ENCODE measurements at regions not wholly inside any gene's neighbourhood (a gene's known extent, or its start where the extent isn't known, plus 50 kb on each side); places are given as distances from the start of the nearest gene placed in this dataset.
"Not testable (repeated sequence)": the region's sequence is repeated elsewhere in the genome, so short reads cannot be mapped to it uniquely, and the experiment has no call there.

DNA sequence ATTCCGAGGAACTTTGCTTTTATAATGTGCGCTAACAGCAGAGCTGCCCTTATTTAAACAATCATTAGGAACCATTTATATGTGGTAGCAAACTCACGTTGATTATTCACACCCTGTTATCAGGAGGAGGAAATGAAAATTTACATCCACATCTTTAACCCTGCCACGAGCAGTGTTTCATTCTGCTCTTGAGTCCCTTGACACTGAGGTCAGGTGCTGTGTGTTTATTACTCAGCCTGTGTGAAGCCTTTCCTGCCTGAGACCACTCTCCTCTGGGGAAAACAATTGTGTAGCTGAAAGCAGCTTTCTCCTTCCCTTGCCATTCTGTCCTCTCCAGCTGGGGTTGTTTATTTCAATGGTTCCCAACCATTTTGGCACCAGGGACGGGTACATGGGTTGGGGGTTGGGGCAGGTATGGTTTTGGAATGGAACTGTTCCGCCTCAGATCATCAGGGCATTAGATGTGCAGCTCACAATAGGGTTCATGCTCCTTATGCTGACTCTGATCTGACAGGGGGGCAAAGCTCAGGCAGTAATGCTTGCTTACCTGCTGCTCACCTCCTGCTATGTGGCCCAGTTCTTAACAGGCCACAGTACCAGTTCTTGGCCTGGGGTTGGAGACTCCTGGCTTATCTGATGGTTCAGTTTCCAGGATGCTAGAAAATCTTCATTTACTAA lies 651.1 kb downstream of the TDRD15 start:
- no peak overlapping the region for H3K9ac ChIP-seq (ENCODE audit: low read length)
- H3K4me3 ChIP-seq (ENCODE audit: low read depth, low read length): no peak overlapping the region
- H3K36me3 ChIP-seq (ENCODE audit: control insufficient read depth, insufficient read depth, low read length): no peaks in the 10 kb centered on the region
- H3K27me3 ChIP-seq (ENCODE audit: control insufficient read depth, insufficient read depth, low read length): no peaks in the 10 kb centered on the region
- H3K4me1 ChIP-seq (ENCODE audit: control insufficient read depth, insufficient read depth, low read length): no peaks in the 10 kb centered on the region
- H3K27ac ChIP-seq (ENCODE audit: low read depth, low read length): no peak overlapping the region
- no peaks in the 10 kb centered on the region for H3K9me3 ChIP-seq (ENCODE audit: control insufficient read depth, insufficient read depth, low read depth, low read length)

DNA sequence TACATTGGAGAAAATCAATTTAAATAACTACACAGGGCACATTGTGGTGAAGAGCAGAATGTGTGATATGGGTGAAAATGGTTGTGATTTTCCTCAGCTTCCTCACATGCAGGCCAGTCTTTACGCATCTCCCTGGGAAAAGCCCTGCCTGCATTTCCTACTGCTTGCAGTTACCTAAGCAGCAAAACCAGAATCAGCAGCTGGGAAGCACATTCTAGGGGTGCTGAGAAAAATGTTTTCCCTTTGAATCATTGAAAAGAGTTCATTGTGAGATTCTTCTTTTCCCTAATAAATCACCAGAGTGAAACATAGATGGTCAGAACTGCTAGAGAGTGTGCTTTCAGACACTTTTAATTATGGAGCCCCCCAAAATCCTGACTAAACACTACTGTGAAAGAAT lies 656.0 kb downstream of the TDRD15 start:
- Histone ChIP-seq H3K4me3 (ENCODE audit: low read depth, low read length) (no peak overlapping the region), H3K4me1 (ENCODE audit: control insufficient read depth, insufficient read depth, low read length) (no peaks in the 10 kb centered on the region), H3K9me3 (ENCODE audit: control insufficient read depth, insufficient read depth, low read depth, low read length) (no peaks in the 10 kb centered on the region), H3K27me3 (ENCODE audit: control insufficient read depth, insufficient read depth, low read length) (no peaks in the 10 kb centered on the region), H3K9ac (ENCODE audit: low read length) (no peak overlapping the region), H3K36me3 (ENCODE audit: control insufficient read depth, insufficient read depth, low read length) (no peaks in the 10 kb centered on the region), H3K27ac (ENCODE audit: low read depth, low read length) (no peak overlapping the region)

GRCh38 chr2:21781962-21782361 lies 658.2 kb downstream of the TDRD15 start:
- Histone ChIP-seq H3K9ac (ENCODE audit: low read length) (no peak overlapping the region), H3K36me3 (ENCODE audit: control insufficient read depth, insufficient read depth, low read length) (no peaks in the 10 kb centered on the region), H3K4me1 (ENCODE audit: control insufficient read depth, insufficient read depth, low read length) (no peaks in the 10 kb centered on the region), H3K27ac (ENCODE audit: low read depth, low read length) (no peak overlapping the region), H3K9me3 (ENCODE audit: control insufficient read depth, insufficient read depth, low read depth, low read length) (no peaks in the 10 kb centered on the region), H3K4me3 (ENCODE audit: low read depth, low read length) (no peak overlapping the region), H3K27me3 (ENCODE audit: control insufficient read depth, insufficient read depth, low read length) (no peaks in the 10 kb centered on the region)

DNA sequence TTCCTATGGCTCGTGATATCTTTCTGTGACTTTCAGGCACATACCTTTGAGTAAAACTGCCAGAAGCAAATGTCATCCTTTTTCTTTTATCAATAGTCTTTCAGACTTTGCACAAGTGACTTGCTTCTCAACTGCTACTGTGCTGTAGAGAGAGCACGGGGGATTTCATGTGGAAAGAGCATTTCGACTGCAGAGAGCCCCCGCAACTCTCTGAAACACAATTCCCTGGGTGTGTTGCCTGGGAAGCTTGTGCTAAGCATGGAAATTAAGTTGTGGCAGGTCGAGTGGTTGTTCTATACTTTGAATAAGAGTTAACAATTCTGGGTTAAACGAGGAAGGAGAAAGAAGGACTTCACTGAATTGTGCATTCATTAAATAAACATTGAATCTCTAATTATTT lies 659.1 kb downstream of the TDRD15 start:
- Histone ChIP-seq H3K36me3 (ENCODE audit: control insufficient read depth, insufficient read depth, low read length) (no peaks in the 10 kb centered on the region), H3K27me3 (ENCODE audit: control insufficient read depth, insufficient read depth, low read length) (no peaks in the 10 kb centered on the region), H3K4me1 (ENCODE audit: control insufficient read depth, insufficient read depth, low read length) (no peaks in the 10 kb centered on the region), H3K9me3 (ENCODE audit: control insufficient read depth, insufficient read depth, low read depth, low read length) (no peaks in the 10 kb centered on the region), H3K9ac (ENCODE audit: low read length) (no peak overlapping the region), H3K27ac (ENCODE audit: low read depth, low read length) (no peak overlapping the region), H3K4me3 (ENCODE audit: low read depth, low read length) (no peak overlapping the region)

- Histone ChIP-seq H3K4me3 (ENCODE audit: low read depth, low read length) (no peak overlapping the region), H3K36me3 (ENCODE audit: control insufficient read depth, insufficient read depth, low read length) (no peaks in the 10 kb centered on the region), H3K27ac (ENCODE audit: low read depth, low read length) (no peak overlapping the region), H3K4me1 (ENCODE audit: control insufficient read depth, insufficient read depth, low read length) (no peaks in the 10 kb centered on the region), H3K9me3 (ENCODE audit: control insufficient read depth, insufficient read depth, low read depth, low read length) (no peaks in the 10 kb centered on the region), H3K27me3 (ENCODE audit: control insufficient read depth, insufficient read depth, low read length) (no peaks in the 10 kb centered on the region), H3K9ac (ENCODE audit: low read length) (no peak overlapping the region)
These were observed 664.2 kb downstream of the TDRD15 start for GRCh38 chr2:21787941-21788340.

DNA sequence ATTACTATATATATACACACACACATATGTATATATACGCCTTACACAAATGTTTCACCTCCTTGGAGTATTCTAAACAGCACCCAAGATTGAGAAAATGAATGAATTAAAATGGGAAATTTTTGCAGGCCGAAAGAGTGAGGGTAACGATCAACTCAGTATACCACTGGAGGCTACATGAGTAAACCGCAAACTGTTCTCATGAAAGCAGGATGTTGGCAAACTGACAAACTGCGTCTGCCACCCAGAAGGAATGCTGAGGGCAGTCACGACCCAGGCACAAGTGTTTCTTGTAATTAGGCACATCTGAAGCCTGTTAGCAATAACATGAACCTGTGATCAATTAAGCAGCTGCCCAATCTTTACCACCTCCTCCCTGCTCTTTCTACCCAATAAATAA lies 666.5 kb downstream of the TDRD15 start:
- H3K9ac ChIP-seq (ENCODE audit: low read length); H3K4me1 ChIP-seq (ENCODE audit: control insufficient read depth, insufficient read depth, low read length); H3K27me3 ChIP-seq (ENCODE audit: control insufficient read depth, insufficient read depth, low read length); H3K9me3 ChIP-seq (ENCODE audit: control insufficient read depth, insufficient read depth, low read depth, low read length); H3K4me3 ChIP-seq (ENCODE audit: low read depth, low read length); H3K27ac ChIP-seq (ENCODE audit: low read depth, low read length); H3K36me3 ChIP-seq (ENCODE audit: control insufficient read depth, insufficient read depth, low read length): not testable (repeated sequence)

GRCh38 chr2:21792571-21792970 lies 668.8 kb downstream of the TDRD15 start:
- H3K9me3 ChIP-seq (ENCODE audit: control insufficient read depth, insufficient read depth, low read depth, low read length): no peaks in the 10 kb centered on the region
- H3K27ac ChIP-seq (ENCODE audit: low read depth, low read length): no peak overlapping the region
- H3K27me3 ChIP-seq (ENCODE audit: control insufficient read depth, insufficient read depth, low read length): no peaks in the 10 kb centered on the region
- H3K9ac ChIP-seq (ENCODE audit: low read length): no peak overlapping the region
- no peaks in the 10 kb centered on the region for H3K4me1 ChIP-seq (ENCODE audit: control insufficient read depth, insufficient read depth, low read length)
- H3K4me3 ChIP-seq (ENCODE audit: low read depth, low read length): no peak overlapping the region
- no peaks in the 10 kb centered on the region for H3K36me3 ChIP-seq (ENCODE audit: control insufficient read depth, insufficient read depth, low read length)

DNA sequence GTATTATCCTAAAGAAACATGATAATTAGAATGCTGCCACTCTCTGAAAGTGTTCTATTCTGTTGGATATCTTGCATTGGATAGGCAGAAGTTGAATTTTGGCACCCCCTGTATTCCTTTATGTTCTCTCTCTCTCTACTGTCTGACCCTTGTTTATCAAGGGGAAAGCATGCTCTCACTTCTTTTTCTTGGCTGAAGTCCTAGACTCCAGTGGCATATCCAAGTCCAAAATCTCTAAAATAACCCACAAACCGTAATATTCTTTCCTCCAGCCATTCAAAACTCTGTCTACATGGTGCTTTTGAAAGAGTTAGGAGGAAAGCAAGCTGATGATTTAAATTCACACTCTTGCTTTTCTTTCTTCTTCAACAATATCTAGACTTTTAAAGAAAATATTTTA lies 669.7 kb downstream of the TDRD15 start:
- no peak overlapping the region for H3K27ac ChIP-seq (ENCODE audit: low read depth, low read length)
- H3K36me3 ChIP-seq (ENCODE audit: control insufficient read depth, insufficient read depth, low read length): no peaks in the 10 kb centered on the region
- H3K9ac ChIP-seq (ENCODE audit: low read length): no peak overlapping the region
- no peaks in the 10 kb centered on the region for H3K27me3 ChIP-seq (ENCODE audit: control insufficient read depth, insufficient read depth, low read length)
- no peaks in the 10 kb centered on the region for H3K4me1 ChIP-seq (ENCODE audit: control insufficient read depth, insufficient read depth, low read length)
- no peaks in the 10 kb centered on the region for H3K9me3 ChIP-seq (ENCODE audit: control insufficient read depth, insufficient read depth, low read depth, low read length)
- no peak overlapping the region for H3K4me3 ChIP-seq (ENCODE audit: low read depth, low read length)

DNA sequence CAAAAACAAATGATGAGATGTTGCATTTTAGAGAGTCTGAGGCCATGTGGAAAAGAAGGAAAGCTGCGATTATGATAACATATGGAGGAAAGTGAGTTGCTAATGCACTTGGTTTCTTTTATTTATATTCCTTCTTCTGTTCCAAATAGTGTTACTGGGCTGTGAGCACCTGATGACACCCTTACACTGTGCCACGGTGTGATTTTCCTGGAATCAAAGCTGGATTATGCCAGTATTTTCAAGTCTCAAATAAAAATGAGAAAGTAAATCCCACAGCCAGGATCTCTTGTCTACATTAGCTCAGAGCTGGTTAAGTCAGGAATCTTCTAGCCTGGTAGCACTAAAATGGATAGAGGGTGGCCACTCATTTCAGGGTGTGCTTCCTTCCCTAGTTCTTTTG lies 670.8 kb downstream of the TDRD15 start:
- no peaks in the 10 kb centered on the region for H3K36me3 ChIP-seq (ENCODE audit: control insufficient read depth, insufficient read depth, low read length)
- no peaks in the 10 kb centered on the region for H3K9me3 ChIP-seq (ENCODE audit: control insufficient read depth, insufficient read depth, low read depth, low read length)
- no peak overlapping the region for H3K27ac ChIP-seq (ENCODE audit: low read depth, low read length)
- H3K4me1 ChIP-seq (ENCODE audit: control insufficient read depth, insufficient read depth, low read length): no peaks in the 10 kb centered on the region
- H3K27me3 ChIP-seq (ENCODE audit: control insufficient read depth, insufficient read depth, low read length): no peaks in the 10 kb centered on the region
- H3K4me3 ChIP-seq (ENCODE audit: low read depth, low read length): no peak overlapping the region
- no peak overlapping the region for H3K9ac ChIP-seq (ENCODE audit: low read length)

DNA sequence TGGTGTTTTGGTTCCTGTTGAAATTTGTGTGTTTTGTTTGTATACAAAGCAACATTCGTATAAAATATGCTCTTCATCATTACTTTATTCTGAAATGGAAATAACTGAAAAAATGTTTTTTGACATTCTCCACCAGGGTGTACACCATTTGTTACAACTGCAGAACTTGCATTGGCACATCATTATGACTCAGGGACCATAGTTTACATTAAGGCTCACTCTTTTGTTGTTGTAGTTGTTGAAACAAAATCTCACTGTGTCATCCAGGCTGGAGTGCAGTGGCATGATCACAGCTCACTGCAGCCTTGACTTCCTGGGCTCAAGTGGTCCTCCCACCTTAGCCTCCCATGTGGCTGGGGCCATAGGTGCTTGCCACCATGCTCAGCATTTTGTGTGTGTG lies 676.6 kb downstream of the TDRD15 start:
- Histone ChIP-seq H3K4me3 (ENCODE audit: low read depth, low read length) (no peak overlapping the region), H3K4me1 (ENCODE audit: control insufficient read depth, insufficient read depth, low read length) (no peaks in the 10 kb centered on the region), H3K36me3 (ENCODE audit: control insufficient read depth, insufficient read depth, low read length) (no peaks in the 10 kb centered on the region), H3K27ac (ENCODE audit: low read depth, low read length) (no peak overlapping the region), H3K27me3 (ENCODE audit: control insufficient read depth, insufficient read depth, low read length) (no peaks in the 10 kb centered on the region), H3K9me3 (ENCODE audit: control insufficient read depth, insufficient read depth, low read depth, low read length) (no peaks in the 10 kb centered on the region), H3K9ac (ENCODE audit: low read length) (no peak overlapping the region)

DNA sequence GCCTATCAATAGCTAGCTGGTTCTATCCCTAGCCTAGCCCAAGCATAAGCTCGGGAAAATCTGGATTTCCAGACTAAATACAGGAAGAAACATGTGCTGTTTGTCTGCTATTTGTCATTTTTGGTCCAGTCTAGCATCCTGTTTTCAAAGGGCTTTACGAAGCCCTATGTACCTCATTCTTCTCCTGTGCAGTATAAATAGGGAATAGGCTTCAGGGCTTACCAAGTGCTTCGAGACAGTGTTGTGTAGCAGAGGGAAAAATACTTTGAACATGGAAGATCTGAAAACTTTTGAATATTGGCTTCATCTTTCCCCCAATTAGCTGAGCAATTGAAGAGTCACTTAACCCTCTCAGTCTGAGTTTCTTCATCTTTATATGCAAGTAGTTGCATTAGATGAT lies 679.8 kb downstream of the TDRD15 start:
- no peak overlapping the region for H3K27ac ChIP-seq (ENCODE audit: low read depth, low read length)

GRCh38 chr2:21804151-21804550 lies 680.4 kb downstream of the TDRD15 start:
- no peaks in the 10 kb centered on the region for H3K36me3 ChIP-seq (ENCODE audit: control insufficient read depth, insufficient read depth, low read length)
- H3K9ac ChIP-seq (ENCODE audit: low read length): no peak overlapping the region
- H3K4me1 ChIP-seq (ENCODE audit: control insufficient read depth, insufficient read depth, low read length): no peaks in the 10 kb centered on the region
- no peaks in the 10 kb centered on the region for H3K9me3 ChIP-seq (ENCODE audit: control insufficient read depth, insufficient read depth, low read depth, low read length)
- H3K27me3 ChIP-seq (ENCODE audit: control insufficient read depth, insufficient read depth, low read length): no peaks in the 10 kb centered on the region
- H3K4me3 ChIP-seq (ENCODE audit: low read depth, low read length): no peak overlapping the region
- H3K27ac ChIP-seq (ENCODE audit: low read depth, low read length): no peak overlapping the region

More for the DNA sequence above, 679.8 kb downstream of the TDRD15 start:
- Histone ChIP-seq H3K36me3 (ENCODE audit: control insufficient read depth, insufficient read depth, low read length) (no peaks in the 10 kb centered on the region), H3K9ac (ENCODE audit: low read length) (no peak overlapping the region), H3K4me1 (ENCODE audit: control insufficient read depth, insufficient read depth, low read length) (no peaks in the 10 kb centered on the region), H3K4me3 (ENCODE audit: low read depth, low read length) (no peak overlapping the region), H3K27me3 (ENCODE audit: control insufficient read depth, insufficient read depth, low read length) (no peaks in the 10 kb centered on the region), H3K9me3 (ENCODE audit: control insufficient read depth, insufficient read depth, low read depth, low read length) (no peaks in the 10 kb centered on the region)

Data from HUES6 (cell line).